ENCODE measurements at regions not wholly inside any gene's neighbourhood (a gene's known extent, or its start where the extent isn't known, plus 50 kb on each side); places are given as distances from the start of the nearest gene placed in this dataset.
"Not testable (repeated sequence)": the region's sequence is repeated elsewhere in the genome, so short reads cannot be mapped to it uniquely, and the experiment has no call there.

DNA sequence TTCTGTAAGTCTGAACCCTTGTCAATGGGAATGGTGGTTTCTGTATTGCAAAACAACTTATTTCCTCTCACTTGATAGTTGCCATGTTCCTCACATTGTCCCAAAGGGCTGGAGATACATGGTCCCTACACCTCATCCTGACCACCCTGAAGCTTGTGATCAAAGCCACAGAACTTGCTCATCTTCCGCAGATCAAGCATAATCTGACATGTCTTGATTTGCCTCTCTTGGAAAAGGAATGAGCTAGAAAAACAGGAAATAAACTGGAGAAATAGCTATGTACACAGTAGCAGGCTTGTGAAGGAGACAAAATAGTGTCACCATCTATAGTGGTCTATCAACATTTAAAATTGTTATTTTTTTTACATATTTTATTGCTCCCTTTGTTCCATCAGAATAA lies 871.9 kb upstream of the C9orf72 start:
- DNase-seq (ENCODE audit: low read depth in 2 of 2) = no peak

DNA sequence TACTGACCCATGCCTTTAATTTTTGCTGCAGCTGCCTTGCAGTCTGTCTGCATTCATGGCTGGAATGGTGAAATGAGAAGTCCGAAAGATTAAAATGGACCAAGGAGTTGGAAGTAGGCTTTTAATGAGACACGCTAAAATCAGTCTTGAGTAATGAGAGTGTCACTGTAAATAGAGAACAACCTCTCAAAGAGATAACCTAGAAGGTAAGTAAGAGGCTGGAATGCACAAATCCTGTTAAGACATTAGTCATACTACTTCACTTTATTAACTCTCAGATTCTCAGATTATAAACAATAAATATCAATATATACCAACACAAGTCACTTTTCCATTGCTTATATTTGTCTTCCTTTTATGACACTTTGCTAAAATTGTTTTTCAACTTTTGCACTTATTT lies 880.6 kb upstream of the C9orf72 start:
- no peak for DNase-seq (ENCODE audit: low read depth in 2 of 2)

DNA sequence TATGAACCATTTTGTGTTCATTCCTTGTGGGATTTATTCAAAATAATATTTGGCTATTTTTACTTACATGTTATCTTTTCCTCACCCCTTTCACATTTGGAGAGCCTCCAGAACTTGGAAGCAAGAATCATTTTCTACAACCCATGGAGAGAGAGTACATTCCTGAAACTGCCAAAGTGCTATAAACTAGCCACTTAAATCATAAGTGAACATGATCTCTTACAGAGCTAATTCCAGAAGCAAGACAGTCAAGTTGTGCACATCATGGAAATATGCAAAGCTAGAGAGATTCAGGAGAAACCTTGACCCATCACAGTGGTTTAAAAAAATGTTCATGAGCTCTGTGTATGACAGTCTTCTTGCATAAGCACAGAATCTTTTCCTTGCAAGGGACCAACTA lies 883.6 kb upstream of the C9orf72 start:
- DNase-seq (ENCODE audit: low read depth in 2 of 2) = peak; percentile 1 to 6

DNA sequence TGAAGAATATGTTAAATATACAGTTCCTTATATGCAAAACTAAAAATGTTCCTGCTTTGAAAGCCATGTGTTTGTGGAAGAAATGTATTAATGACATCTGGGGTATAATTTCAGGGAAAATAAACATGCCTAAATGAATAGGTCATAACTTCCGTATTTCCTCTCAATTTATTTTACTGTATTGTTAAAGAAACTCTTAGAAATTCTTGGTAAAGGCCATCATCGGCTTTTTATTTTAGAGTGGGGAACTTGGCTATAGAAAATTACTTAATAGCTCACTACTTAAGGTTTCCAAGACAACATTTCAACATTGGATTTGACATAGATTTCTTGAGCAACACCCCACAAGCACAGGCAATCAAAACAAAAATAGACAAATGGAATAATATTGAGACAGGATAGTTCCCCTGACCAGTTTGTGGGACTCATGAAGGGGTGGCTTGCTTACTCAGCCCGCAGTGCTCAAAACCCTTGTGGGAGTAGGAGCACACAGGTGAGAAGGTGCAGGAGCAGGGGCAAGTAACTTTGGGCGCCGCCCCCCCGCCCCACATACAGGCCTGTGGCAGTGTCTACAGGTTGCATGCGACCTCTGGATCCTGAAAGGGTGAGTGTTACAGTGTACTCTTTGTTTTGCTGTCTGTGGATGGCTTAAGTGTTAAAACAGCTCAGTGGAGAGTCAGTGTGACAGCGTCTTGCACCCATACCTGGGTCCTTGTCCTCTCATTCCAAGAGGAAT lies 891.4 kb upstream of the C9orf72 start:
- no peak for DNase-seq (ENCODE audit: low read depth in 2 of 2)

DNA sequence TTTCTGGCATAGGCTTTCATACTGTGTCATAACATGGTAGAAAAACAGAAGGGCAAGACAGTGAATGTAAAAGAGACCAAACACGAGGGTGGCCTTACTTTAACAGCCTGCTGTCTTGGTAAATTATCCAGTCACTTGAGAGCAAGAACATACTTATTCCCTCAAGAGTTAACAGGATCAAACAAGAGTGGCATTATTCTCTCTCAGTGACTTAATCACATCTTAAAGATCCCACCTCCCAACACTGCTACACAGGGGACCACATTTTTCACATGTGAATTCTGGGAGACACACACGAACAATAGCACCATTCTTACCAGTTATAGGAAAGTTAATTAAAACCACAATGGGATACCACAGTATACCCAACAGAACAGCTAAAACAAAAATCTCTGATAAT lies 898.0 kb upstream of the C9orf72 start:
- DNase-seq (ENCODE audit: low read depth in 2 of 2) = no peak

DNA sequence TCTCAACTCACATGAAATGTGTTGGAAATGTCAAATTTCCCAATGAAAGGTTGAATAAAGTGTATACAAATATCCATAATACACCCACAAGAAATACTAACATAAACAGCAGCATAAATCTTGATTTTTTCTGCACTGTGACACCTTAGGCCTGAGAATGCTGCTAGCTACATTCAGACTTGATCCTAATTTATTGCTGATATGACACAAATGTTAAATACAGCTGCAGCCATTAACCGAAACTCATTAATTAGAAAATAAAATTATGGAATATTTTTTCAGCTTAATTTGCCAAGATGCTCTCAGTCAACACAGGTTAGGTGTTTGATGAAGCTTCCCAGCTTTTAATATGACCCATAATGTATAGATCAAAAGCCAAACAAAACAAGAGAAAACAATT lies 914.3 kb upstream of the C9orf72 start:
- no peak for DNase-seq (ENCODE audit: low read depth in 2 of 2)

DNA sequence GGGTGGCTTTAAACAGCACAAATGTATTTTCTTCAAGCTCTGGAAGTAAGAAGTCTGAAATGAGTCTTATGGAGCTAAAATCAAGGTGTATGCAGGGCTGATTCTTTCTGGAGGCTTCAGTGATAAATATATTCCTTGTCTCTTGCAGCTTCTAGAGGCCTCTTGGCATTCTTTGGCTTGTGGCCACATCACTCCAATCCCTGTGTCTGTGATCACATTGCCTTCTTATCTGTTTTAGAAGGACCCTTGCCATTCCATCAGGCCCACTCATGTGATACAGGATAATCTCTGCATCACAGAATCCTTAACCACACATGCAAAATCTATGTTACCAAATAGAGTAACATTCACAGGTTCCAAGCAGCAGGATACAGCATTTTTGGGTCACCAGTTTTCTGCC lies 917.8 kb upstream of the C9orf72 start:
- DNase-seq (ENCODE audit: low read depth in 2 of 2) = no peak

DNA sequence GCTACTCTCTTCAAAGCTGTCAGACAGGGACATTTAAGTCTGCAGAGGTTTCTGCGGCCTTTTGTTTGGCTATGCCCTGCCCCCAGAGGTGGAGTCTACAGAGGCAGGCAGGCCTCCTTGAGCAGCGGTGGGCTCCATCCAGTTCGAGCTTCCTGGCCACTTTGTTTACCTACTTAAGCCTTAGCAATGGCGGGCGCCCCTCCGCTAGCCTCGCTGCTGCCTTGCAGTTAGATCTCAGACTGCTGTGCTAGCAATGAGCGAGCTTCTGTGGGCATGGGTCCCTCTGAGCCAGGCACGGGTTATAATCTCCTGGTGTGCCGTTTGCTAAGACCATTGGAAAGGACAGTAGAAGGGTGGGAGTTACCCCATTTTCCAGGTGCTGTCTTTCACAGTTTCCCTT lies 924.9 kb upstream of the C9orf72 start:
- DNase-seq (ENCODE audit: low read depth in 2 of 2) = not testable (repeated sequence)

DNA sequence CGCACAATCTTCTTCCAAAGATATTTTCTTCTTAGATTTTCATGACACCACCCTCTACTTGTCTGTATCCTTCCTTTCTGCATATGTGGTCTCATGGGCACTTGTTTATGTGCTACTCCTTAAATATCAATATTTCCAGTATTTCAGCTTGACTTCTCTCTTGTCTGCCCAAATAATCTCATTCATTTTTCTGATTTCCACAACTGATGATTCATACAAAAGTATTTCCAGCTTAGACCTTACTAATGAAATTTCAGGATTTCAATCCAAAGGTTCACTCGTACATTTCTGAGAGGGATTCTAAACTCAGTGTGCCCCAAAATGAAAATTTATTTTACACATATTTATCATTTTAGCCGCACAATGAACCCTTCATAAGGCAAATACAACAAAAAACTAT lies 928.9 kb upstream of the C9orf72 start:
- DNase-seq (ENCODE audit: low read depth in 2 of 2) = peak in 1 of 2 experiments; percentile 4

DNA sequence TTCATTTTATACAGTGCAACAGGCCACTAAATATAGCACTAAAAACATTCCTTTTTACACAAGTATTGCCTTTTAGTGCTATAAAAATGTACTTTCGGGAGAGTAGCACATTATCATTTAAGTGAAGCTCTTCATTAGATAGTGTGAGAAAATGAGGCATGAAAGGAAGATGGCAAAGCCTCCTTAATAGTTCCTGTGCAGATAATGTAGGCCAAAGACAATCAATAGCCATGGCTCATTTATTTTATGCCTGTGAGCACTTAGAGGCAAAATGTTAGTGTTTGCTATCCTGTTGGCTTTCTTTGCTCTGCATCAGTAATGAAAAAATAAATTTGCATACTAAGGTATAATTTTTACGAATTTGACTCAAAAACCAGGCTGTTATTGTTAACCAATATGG lies 929.5 kb upstream of the C9orf72 start:
- DNase-seq (ENCODE audit: low read depth in 2 of 2) = no peak

DNA sequence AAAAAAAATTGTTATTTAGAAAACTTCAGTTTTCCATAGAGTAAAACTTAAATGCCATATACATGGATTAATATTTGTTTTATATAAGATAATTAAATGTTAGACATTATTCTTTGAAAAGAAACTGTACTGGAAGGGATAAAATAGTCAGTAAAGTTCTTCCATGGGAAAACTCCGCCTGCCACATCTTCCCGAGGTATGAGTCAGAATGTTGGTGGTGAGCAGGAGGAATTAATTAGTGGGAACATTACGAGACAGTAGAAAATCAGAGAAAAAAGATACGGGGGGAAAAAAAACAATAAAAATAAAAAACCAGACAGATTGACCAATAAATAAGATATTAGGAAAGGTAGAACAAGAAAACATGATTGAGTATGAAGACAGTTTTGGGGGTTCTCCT lies 930.3 kb upstream of the C9orf72 start:
- DNase-seq (ENCODE audit: low read depth in 2 of 2) = peak; percentile 15 to 25

DNA sequence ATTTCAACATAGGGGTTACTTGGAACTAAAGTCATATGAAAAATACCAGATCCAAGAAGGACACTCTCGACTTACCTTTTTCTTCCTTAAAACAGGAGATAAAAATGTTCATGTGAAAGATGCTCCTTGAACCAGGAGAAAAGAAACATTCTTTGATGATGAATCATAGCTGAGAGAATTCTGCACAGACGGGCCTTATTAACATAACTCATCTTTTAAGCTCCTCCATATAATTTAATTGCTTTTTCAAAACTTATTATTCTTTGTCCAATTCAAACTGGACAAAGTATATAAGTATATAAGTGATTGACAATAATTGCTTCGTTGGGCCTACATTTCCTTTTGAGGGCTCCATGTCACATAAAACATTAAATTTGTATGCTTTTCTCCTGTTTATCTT lies 945.2 kb upstream of the C9orf72 start:
- DNase-seq (ENCODE audit: low read depth in 2 of 2) = no peak

DNA sequence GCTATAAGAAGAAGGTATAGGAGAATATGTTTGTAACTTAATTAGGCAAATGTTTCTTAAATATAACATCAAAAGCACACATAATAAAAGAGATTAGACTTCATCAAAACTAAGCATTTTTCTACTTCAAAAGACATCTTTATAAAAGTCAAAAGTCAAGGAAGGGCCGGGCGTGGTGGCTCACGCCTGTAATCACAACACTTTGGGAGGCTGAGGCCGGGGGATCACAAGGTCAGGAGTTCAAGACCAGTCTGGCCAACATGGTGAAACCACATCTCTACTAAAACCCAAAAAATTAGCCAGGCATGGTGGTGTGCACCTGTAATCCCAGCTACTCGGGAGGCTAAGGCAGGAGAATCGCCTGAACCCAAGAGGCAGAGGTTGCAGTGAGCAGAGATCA lies 951.0 kb upstream of the C9orf72 start:
- not testable (repeated sequence) for DNase-seq (ENCODE audit: low read depth in 2 of 2)

DNA sequence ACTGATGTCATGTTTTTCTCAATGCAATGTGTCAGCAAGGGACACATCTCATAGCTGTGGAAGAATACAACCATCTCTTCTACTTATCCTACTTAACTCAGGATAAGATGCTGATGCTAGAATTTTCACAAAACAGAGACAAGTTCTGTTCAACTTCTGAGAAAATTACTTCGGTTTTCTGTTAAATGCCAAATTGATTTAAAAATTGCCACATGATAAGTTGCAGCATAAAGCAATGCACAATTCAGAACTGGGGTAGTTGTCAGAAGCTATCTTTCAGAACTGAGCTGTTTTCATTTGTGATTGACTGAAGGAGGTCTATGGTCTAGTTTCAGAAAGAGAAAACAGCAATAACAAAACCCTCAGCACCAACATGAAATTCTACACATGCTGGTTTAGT lies 954.8 kb upstream of the C9orf72 start:
- no peak for DNase-seq (ENCODE audit: low read depth in 2 of 2)

DNA sequence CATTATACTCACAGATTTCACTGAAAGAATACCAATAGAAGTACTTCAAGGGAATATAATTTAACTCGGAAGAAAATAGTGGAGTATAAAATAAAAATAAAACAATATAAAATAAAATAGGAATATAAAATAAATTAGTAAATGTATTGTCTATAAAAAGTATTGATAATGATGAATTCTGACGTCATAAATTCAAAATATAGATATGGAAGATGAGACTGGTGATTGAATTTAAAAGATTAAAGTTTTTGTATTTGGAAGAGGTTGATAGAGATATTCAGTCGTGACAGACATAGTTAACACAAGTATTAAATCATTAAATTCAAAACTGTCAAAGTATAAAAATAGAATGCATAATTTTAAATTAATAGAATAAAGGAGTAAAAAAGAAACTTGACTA lies 964.9 kb upstream of the C9orf72 start:
- DNase-seq (ENCODE audit: low read depth in 2 of 2) = no peak

DNA sequence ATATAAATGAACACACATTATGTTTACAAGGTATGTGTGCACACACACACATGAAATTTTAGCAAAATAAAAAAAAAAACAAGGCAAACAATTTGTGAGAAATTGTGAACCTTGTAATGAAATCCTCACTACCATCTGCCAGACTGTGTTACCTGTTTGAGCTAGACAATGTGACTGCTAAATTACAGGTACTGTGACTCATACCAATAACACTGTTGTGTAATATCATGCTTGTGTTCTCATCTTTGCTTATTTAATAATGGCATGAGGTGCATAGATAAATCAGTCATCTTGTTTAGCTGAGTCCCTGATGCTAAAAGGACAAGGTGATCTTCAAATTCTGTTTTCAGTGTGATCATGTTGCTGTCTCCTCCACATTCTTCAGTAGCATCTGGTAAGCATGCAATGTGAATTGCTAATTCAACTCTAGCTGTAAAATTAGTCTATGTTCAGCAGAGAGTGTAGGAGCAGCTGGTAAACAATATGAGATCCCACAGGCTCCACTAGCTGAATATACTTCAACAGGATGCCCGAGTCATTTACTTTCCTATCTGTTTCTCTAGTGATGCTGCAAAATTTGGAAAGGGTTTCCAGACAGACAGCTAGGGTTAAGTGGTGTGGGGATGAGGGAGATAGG lies 966.3 kb upstream of the C9orf72 start:
- DNase-seq (ENCODE audit: low read depth in 2 of 2) = no peak

DNA sequence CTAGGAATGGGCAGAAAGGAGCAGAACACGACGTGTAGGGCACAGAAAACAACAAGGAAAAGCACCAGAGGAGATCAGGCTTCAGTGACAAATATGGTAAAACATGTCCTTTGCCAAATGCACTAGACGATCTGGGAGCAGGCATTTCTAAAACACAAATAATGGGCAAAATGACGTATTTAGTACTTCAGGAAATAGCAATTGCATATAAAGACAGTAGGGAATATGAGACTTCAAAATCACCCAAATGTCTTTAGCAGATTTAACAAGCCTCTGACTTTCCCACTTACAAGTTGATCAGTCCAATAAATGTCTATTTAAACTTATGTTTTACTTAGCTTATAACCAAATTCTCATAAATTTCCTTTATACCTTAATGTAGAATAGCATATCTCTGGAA lies 969.6 kb upstream of the C9orf72 start:
- no peak for DNase-seq (ENCODE audit: low read depth in 2 of 2)

DNA sequence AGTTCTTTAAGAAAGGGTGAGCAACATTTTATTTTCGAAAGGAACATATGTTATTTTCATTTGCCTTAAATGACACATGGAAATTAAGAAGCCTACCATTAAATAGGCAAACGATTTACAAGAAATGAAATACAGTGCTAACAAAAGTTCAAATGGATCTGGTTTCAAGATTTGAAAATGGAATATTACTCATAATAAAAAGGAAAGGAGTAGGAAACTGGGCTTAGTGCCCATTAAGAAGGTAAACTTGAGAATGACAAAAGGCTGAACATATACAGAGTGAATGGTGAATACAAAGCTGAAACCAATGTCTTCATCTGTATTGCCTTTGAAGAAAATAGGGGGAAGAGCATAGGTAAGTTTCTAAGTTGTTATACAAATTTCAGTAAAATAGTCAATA lies 974.2 kb upstream of the C9orf72 start:
- no peak for DNase-seq (ENCODE audit: low read depth in 2 of 2)

DNA sequence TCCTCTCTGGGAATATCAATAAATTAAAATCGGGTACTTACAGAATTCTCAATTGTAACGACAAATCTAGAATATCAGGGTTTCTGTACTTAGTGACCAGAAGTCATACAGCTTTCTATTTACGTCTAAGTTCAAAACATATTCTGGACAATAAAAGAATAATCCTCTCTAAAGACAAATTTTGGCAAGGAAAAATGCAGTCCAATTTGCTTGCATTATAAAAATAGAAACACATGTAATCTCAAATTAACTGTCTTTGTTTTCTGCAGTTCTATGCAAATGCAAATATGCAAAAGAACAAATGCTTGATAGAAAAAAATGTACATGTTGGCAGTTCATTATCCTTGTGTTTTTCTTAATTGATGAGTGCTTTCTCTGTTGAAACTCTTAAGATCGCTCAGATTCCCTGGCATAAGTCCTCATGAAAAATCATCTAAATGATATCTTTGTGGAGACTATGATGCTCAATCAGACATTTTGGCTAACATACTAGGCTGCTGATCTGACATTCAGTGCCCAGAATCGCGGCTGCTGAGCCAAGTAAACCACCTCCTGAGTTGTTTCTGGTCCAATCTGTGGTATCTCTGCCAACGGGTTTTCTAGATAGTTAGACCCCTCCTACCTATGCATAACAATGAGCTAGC lies 990.1 kb upstream of the C9orf72 start:
- no peak for DNase-seq (ENCODE audit: low read depth in 2 of 2)

DNA sequence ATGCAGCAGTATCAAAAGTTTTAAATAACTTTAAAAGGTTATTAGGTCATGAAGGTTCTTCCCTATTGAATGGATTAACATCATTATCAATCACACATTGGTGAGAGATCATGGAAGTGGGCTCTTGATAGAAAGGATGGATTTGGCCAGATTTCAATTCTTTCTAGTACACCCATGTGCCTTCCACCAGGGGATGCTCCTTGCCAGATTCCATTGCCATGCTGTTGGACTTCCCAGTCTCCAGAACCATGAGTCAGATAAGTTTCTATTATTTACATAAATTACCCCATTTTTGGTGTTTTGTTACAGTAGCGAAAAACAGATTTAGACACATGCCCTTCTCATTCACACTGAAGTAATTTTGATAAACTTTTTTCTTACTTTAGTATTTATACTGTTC lies 1010.6 kb upstream of the C9orf72 start:
- no peak for DNase-seq (ENCODE audit: low read depth in 2 of 2)

DNA sequence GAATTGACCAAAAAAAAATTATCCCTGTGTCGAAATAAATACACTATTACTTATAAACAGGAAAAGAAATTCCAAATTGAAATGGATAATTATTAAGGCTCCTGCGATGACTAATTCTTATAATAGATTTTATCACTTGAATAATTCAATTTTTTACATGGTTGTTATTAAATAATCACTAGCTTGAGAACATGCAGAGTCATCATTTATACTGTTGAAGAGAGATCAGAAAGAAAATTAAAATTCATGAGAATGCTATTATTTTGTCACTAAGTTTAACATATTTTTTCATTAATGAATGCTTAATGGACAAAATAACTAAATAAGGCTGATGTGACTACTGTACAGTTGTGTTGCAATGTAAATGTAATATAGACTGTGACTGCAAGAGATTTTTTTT lies 1011.3 kb upstream of the C9orf72 start:
- DNase-seq (ENCODE audit: low read depth in 2 of 2) = no peak

DNA sequence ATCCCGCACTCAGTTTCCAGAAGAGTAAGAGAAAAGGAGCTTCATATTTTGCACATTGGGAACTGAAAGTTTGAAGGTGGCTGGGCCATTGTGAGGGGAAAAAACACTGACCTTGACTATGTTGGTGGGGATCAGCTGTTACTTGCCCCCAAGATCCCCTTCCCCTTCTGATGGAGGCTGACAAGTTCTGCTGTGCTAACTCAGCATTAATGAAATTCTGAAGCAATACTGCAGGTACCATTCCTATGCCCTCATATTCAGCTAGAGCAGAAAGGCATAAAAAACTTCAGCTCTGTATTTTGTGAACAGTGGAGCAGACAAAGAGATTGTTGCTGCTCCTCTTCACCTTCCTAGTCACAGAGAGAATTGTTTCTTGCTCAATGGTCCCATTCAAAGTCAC lies 1013.8 kb upstream of the C9orf72 start:
- no peak for DNase-seq (ENCODE audit: low read depth in 2 of 2)

DNA sequence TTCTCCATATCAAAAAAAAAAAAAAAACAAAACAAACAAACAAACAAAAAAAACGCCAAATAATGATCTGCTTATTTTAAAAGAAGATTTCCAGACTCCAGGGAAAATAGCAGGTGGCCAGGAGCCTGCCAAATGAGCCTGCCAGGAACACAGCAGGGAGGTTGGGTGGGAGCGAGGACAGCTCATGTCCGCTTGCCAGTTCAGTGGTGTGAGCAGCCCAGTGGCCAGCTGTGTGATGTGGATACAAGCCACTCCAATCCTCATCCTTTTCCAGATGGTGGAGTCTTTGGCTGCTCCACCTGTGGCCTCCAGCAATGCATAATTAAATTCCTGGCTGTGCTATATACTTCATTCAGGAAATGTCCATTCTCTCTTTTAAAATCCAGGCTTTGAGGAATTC lies 1025.1 kb upstream of the C9orf72 start:
- DNase-seq (ENCODE audit: low read depth in 2 of 2) = no peak
